ENCODE measurements at regions not wholly inside any gene's neighbourhood (a gene's known extent, or its start where the extent isn't known, plus 50 kb on each side); places are given as distances from the start of the nearest gene placed in this dataset.
"Not testable (repeated sequence)": the region's sequence is repeated elsewhere in the genome, so short reads cannot be mapped to it uniquely, and the experiment has no call there.

DNA sequence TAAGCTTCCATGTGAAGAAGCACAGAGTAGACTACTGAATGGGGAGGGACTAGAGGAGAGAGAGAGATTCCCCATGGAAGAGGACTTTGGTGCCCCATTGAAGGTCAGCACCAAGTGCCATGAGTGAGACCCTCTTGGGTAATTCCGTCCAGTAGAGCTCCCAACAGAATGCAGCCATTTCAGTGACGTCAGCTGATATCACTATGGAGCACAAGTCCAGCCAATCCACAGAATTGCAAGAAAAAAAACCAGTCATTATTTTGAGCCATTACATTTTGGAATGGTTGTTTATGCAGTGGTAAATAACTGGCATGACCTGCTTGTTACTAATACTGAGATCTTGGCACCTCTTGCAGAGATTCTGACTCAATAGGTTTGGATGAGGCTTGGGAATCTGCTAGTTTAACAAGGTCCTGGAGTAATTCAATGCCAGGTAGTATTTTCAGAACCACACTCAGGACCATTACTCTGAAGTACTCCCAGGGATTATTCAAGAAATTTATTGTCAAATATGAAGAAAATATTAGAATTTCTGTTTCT lies 52.6 kb upstream of the SP8 start:
- no peak for DNase-seq

DNA sequence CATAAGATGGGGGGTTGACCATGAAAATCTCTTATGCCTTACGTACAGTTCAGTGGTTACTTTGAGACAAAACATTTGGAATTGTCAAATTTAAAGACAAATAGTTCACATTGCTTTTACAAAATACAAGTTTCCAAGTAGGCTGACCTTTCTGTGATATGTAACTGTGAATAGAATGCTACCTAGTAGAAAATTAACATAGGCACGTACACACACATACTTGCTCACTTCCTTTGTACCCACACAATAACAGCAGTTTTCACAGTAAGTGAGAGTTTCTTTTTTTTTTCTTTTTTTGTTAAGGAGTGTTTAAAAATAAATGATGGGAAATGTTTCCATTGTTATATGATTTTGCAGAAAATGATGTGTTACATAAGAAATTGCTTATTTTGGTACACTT lies 53.3 kb upstream of the SP8 start:
- no peak for DNase-seq

- no peak for DNase-seq
Observed at GRCh38 chr7:20846791-20847190, 60.1 kb upstream of the SP8 start.

DNA sequence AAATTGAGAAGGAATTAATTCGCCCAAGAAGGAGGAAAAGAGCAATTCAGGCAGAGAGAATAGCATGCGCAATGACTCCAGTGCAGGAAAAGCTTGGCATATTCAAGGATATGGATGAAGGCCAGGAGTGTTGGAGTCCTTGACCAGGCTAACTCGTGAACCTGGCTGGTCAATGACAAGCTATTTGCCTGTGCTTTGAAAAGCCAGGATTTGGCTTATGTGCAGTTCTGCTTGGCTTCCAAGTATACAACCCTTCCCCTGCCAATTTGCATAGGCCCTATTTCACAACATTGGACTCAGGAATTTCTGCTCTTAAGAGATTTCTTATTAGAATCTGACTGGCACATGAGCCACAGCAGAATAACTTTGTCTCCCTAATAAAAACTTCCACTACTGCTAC lies 72.3 kb upstream of the SP8 start:
- no peak for DNase-seq

- DNase-seq: no peak
Observed at GRCh38 chr7:20861468-20861867, 74.8 kb upstream of the SP8 start.

DNA sequence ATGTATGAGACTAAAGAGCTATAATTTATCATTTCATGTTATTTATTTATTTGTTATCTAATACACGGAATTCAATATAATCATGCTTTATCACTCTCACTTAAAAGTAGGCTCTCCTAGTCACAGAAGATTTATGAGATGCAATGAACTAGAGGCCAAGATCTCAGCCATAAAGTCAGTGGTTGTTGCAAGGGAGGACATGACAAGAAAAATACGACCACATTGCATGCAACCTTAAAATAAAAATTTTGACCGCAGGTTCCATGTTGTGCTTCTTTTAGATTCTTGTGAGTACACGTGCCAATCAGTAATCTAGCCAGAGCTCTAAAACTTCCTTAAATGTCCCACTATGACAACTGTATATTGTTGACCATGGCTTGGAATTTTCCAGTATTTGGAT lies 75.9 kb upstream of the SP8 start:
- no peak for DNase-seq

DNA sequence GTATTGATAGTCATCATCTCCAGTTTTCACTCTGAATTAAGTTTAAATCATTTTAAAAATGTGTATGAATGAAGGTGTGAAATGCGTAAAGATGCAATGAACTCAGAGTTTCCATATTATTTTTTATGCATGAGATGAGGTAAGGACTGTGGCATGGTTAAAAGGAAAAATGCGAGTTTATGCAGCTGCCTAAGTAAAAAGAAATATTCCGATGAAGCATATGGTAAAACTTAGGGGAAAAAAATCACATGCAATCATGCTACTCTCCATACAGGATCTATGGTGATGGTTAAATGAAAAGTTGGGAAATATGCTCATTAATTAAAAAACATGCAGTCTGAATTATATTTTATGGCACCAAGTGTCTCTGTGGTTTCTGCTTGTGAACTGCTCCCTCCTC lies 77.5 kb upstream of the SP8 start:
- no peak for DNase-seq

DNA sequence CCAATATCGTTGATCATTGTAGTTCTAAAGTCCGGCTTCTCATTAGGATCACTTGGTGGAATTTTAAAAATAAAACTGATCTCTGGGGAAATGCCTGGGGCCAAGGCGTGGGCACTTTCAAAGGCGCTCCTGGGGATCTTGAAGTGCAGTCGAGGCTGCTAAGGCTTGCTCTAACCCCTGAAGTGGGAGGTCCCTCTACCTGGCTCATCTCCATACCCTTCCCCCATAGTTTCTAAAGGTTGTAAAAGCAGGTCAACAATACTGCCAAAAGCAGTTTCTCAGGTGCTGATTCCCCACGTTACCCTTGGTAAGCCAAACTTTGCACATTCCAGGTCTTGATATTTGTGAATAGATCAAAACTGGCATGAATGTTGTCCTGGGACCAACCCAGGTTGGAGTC lies 79.0 kb upstream of the SP8 start:
- no peak for DNase-seq

DNA sequence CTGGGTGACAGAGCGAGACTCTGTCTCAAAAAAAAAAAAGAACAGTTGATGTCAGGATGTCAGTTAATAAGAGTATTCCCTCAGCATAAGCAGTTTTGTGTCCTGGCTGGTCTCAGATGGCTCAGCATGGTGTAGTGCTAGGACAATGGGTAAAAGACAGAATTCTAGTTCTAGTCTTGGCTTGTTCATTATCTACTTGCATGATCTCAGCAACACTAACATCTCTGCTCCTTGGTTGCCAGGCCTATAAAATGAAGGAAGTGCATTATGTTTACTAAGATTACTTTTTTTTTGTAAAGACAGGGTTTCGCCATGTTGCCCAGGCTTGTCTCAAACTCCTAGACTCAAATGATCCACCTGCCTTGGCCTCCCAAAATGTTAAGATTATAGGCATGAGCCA lies 84.3 kb upstream of the SP8 start:
- no peak for DNase-seq

DNA sequence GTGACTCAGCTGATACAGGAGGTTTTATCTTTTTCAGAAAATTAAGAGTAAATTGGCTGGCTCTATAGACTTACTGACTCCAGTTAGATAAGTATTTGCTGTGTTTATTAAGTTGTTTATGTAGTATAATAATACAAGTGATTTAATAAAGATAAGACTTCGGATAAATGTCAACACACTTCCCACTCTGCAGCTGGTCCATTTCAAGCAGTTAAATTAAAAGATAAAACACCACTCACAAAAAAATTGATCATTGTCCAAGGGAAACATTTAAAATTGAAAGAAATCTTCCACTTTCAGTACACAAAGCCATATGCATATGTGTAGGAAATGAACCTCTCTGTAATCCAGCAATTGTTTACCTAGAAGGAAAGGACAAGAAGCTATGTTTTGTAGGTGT lies 106.1 kb upstream of the SP8 start:
- no peak for DNase-seq

GRCh38 chr7:20894806-20895205 lies 108.1 kb upstream of the SP8 start:
- DNase-seq: no peak

GRCh38 chr7:20895563-20895962 lies 108.9 kb upstream of the SP8 start:
- no peak for DNase-seq

DNA sequence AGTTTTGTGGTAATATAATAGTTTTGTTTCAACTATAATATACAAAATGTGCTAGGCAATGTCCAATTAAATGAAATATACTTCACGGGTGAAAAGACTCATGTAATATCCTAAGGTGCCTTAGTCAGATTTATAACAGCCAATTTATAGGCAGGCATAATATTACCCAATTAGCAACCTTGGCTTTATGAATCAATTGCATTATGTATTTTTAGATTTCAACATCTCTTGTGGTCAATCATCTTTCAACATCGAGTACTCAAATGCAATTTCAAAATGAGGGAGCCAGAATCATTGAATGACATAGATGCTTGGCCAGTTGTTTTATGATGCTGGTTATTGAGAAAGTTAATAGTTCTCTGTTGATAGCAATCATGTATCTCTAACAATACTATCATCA lies 110.3 kb upstream of the SP8 start:
- DNase-seq: no peak

DNA sequence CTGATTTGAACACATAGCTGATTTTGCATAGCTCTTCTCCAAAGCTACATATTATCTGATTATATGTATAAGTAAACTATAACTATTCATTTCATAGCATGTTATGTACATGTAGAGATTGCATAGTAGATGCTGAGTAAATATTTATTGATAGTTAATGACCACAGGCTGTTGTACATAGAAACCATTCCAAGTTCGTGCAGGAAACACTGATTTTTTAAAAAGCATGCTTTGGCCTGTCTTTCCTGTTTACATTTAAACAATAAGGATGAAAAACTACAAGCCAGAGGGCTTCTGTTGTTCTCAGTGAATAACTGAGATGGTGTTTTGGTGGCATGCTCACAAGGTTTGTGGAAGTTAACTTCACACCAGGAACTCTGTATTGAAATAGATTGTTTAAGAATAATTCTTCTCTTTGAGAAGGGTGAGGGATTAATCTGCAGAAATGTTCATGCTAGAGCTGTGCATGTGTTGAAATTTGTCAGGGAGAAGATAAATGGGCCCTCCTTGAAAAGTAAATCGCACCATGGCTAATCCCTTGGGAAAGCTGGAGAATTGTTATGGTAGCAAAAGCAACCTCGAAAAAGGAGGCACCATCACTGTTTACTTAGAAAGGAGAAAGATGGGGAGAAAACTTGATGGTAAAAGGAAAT lies 120.2 kb upstream of the SP8 start:
- no peak for DNase-seq

GRCh38 chr7:20911081-20911480 lies 124.4 kb upstream of the SP8 start:
- no peak for DNase-seq

GRCh38 chr7:20913853-20914252 lies 127.2 kb upstream of the SP8 start:
- DNase-seq: no peak

DNA sequence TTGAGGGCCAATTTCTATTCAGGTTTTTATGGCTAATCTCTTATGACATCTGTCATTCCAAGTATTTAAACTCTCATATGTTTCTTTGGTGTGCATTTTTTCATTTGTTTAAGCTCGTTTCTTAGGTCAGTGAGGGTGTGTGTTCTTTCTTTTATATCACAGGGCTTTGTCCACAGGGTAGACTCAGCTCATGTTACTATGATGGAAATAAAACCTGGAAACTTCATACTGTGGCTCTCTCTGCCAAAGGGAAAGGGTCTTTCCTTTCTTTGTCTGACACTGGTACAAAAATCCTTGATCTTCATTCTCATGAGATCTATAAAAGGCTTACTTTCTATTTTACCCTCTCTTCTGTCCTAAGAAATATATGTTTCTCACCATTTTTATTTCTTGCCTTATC lies 129.6 kb upstream of the SP8 start:
- no peak for DNase-seq

GRCh38 chr7:20917603-20918002 lies 130.9 kb upstream of the SP8 start:
- no peak for DNase-seq

DNA sequence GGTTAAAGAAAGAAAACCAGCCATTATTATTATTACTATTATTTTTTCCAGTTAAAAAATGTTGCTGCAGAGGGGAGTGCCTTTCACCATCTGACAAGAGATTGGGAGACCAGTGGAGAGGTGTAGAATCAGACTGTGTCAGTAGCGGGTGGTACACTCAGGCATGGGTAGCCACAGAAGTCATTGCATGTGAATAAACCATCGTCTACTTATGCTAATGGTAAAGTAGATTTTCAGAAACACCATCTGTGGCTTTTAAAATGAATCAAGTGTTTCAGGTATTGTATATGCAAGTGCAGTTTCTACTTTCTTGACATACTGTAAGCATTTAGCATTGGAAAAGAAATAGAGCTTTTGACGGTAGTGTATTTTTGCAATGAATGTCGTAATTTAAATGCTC lies 131.5 kb upstream of the SP8 start:
- no peak for DNase-seq

DNA sequence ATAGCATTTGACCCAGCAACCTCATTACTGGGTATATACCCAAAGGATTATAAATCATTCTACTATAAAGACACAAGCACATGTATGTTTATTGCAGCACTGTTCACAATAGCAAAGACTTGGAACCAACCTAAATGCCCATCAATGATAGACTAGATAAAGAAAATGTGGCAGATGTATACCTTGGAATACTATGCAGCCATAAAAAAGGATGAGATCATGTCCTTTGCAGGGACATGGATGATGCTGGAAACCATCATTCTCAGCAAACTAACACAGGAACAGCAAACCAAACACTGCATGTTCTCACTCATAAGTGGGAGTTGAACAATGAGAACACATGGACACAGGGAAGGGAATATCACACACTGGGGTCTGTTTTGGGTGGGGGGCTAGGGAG lies 140.5 kb upstream of the SP8 start:
- DNase-seq: not testable (repeated sequence)

DNA sequence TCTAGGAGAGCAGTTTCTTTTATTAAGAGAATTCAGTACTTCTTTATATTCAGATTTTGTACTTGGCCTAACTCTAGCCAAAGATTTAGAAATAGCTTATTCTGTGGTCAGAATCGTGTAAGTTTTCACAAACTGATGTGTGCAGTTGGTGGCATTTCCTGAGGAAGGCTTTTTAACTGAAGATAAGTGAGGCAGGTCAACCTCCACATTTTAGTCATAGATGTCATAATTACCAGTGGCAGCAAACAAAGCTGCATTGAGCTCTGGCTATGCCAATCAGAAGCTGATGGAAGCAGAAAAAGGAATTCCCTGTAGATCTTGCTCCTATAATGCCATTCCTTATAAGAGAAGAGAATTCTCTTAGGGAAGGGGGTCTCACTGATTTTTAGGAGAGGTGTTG lies 141.3 kb upstream of the SP8 start:
- DNase-seq: no peak

- DNase-seq: no peak
Observed at GRCh38 chr7:20929199-20929598, 142.5 kb upstream of the SP8 start.

DNA sequence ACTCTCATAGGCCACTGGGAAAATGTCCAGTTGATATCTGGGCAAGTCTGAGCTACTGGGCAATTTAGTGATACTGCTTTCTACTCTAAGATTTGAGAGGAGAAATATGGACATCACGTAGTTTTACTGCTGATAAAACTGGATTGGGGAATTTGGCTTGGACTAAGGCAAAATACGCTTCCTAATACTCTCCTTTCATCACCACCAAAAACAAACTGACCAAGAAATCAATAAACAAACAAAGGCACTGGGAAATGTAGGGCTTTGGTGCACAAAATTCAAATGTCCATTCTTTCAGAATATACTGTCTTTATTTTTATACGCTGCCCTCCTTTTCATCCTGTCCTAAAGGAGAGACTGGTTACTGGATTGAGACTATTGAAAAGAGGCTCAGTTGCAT lies 145.1 kb upstream of the SP8 start:
- DNase-seq: no peak

- no peak for DNase-seq
Observed at GRCh38 chr7:20932785-20933527, 146.3 kb upstream of the SP8 start.

DNA sequence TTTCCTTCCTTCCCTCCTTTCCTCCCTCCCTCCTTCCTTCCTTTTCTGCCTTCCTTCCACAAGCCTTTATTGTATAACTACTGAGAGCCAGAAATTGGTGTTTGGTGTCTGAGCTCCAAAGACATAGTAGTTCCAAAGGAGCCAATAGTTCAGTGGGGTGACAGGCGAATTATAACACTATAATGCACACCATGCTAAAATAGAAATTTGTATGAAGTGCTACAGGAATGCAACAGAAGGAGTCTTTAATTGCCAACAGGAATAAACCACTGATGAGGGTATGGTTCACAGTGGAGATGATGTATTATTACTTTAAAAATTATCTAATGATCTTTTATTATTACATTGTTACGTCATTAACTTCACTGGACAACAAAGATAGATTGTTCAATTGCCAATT lies 158.8 kb upstream of the SP8 start:
- DNase-seq: no peak

All from activated naive CD4-positive, alpha-beta T cell treated with anti-CD3 and anti-CD28 coated beads, Interleukin-2, amount 50 U/mL, for 16 hours (primary cell).